Prostate gland (tissue), 2 donors: ENCODE measurements at regions not wholly inside any gene's neighbourhood (a gene's known extent, or its start where the extent isn't known, plus 50 kb on each side); places are given as distances from the start of the nearest gene placed in this dataset.

Experiments
- DNase-seq: peaks from one replicate; pipeline ENCODE4 v3.0.0-alpha.2; 2019; ENCODE audit warnings: low spot score
- H3K27ac ChIP-seq, 2 donors: fragments of 200-600 bp; sonication (generic); 2 replicates each; pipeline ENCODE4 v1.5.1; 2017 to 2019
- H3K27me3 ChIP-seq: fragments of 200-600 bp; sonication (generic); replicated peaks from 2 replicates; pipeline ENCODE4 v1.5.1; 2019; ENCODE audit not compliant: insufficient read depth
- H3K36me3 ChIP-seq, 2 donors: fragments of 200-600 bp; sonication (generic); 1 replicate in 1 of 2; 2 replicates in 1 of 2; pipeline versions ENCODE4 v1.5.1 to v1.8.1; 2017 to 2019
- H3K4me1 ChIP-seq: fragments of 200-600 bp; sonication (generic); replicated peaks from 2 replicates; pipeline ENCODE4 v1.5.1; 2019
- H3K4me3 ChIP-seq, 2 donors: fragments of 200-600 bp; sonication (generic); 2 replicates each; pipeline ENCODE4 v1.5.1; 2017 to 2019
- H3K9me3 ChIP-seq: fragments of 200-600 bp; sonication (generic); 2 replicates; pipeline ENCODE4 v1.5.1; 2017
- POLR2A ChIP-seq: fragments of 450-650 bp; IDR thresholded peaks from one replicate; pipeline ENCODE4 v1.6.1; 2016; ENCODE audit warnings: antibody characterized with exemption, mild to moderate bottlenecking
- POLR2AphosphoS5 ChIP-seq: sonication (generic); formaldehyde crosslinking; IDR thresholded peaks from one replicate; pipeline ENCODE4 v1.6.1; 2017; ENCODE audit warnings: antibody characterized with exemption
- WGBS: methylation state at CpG from one replicate; pipeline ENCODE4 v1.1.5; 2018; 5-methylcytosine and 5-hydroxymethylcytosine counted together
- intact Hi-C: fragments of 100-400 bp; cut with DNase I; formaldehyde crosslinking; loops from one replicate; pipeline ENCODE4 v1.14.2; 2022
- TF ChIP-seq, protein P1 (sequence below), 4 experiments: fragments of 200-600 bp in 2 of 4; fragments of 450-650 bp in 2 of 4; sonication (generic) in 2 of 4; IDR thresholded peaks; 1 replicate in 3 of 4; 2 replicates in 1 of 4; pipeline ENCODE4 v1.5.1; 2016 to 2019; ENCODE audit warnings: antibody characterized with exemption in 4 of 4, mild to moderate bottlenecking in 2 of 4, moderate library complexity in 2 of 4

DNA sequence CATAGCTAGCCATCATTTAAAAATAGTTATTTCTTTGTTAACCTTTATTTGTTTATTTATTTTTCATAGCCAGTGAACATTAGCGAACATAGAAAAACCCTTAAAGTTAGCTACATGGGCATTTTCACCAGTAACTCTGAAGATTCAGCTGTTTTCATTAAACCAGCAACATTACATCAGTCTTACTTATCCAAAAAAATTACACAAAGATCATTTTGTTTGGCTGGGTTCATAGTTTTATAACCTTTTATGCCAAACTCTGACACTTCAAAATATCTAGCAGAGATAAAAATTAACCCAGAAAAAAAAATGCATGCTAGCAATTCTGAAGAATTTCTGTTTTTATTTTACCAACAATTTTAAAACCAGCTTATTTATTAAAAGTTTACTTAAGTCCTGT is 784.1 kb downstream of the PCDH18 start:
- Histone ChIP-seq H3K9me3 (no peaks in the 10 kb centered on the region), H3K36me3 (no peaks in the 10 kb centered on the region), H3K27me3 (no peaks in the 10 kb centered on the region), H3K4me3 (no peak overlapping the region), H3K4me1 (no peaks in the 10 kb centered on the region), H3K27ac (no peak overlapping the region)
- 82% methylated on average over 1 of the region's 1 CpG for WGBS
- intact Hi-C loops = no loop called here
- no peak for DNase-seq
- TF ChIP-seq POLR2AphosphoS5 = no peak
- TF ChIP-seq, protein P1, sequence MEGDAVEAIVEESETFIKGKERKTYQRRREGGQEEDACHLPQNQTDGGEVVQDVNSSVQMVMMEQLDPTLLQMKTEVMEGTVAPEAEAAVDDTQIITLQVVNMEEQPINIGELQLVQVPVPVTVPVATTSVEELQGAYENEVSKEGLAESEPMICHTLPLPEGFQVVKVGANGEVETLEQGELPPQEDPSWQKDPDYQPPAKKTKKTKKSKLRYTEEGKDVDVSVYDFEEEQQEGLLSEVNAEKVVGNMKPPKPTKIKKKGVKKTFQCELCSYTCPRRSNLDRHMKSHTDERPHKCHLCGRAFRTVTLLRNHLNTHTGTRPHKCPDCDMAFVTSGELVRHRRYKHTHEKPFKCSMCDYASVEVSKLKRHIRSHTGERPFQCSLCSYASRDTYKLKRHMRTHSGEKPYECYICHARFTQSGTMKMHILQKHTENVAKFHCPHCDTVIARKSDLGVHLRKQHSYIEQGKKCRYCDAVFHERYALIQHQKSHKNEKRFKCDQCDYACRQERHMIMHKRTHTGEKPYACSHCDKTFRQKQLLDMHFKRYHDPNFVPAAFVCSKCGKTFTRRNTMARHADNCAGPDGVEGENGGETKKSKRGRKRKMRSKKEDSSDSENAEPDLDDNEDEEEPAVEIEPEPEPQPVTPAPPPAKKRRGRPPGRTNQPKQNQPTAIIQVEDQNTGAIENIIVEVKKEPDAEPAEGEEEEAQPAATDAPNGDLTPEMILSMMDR (IDR thresholded peaks at IDR 0.05) = no peak
- TF ChIP-seq POLR2A = no peak

DNA sequence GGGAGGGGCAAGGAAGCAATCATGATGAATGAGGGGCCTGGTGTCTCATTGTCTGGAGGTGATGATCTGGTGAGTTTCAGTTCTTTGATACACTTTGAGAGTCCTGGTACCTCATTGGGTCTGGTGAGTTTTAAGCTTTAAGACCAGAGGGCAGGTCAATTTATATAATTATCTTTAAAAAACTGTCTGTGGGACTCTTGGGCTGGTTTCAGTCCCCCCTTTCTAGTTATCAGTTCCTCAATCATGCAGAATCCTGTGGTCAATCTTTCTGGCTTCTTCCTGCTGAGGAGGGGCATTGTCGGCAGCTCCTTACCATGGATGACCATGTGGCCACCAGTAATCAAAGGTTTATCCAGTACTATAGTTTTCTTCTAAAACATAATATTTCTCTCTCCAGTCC is 789.1 kb downstream of the PCDH18 start:
- TF ChIP-seq POLR2A (no peak), POLR2AphosphoS5 (no peak)
- TF ChIP-seq, protein P1 (IDR thresholded peaks at IDR 0.05) = no peak

DNA sequence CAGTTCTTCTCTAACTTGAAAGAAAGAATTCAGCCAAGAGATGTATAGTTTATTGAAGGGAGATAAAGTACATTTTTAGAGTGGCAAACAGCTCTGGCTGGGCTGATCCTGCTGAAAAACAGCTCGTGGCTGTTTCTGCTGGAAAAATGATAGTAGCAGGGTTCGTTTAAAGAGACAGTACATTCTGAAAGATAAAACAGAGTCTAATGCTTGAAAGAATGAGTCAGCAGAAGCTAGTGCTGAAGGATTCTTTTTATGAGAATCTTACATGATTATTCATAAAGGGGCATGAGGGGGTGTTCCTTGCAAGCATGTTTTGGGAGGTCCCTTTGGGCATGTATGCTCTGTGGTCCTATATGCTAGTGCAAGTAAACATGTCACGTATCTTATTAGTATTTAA is 790.0 kb downstream of the PCDH18 start:
- intact Hi-C loops = no loop called here
- H3K4me1 ChIP-seq = no peaks in the 10 kb centered on the region
- H3K36me3 ChIP-seq = no peaks in the 10 kb centered on the region
- no peak overlapping the region for H3K27ac ChIP-seq
- no peak for TF ChIP-seq POLR2A
- TF ChIP-seq POLR2AphosphoS5 = no peak
- TF ChIP-seq, protein P1 (IDR thresholded peaks at IDR 0.05) = no peak
- 56% methylated on average over 3 of the region's 3 CpGs for WGBS
- no peaks in the 10 kb centered on the region for H3K27me3 ChIP-seq
- no peak overlapping the region for H3K4me3 ChIP-seq
- DNase-seq = no peak
- H3K9me3 ChIP-seq = no peaks in the 10 kb centered on the region

More for the DNA sequence above, 789.1 kb downstream of the PCDH18 start:
- Histone ChIP-seq H3K27me3 (no peaks in the 10 kb centered on the region), H3K27ac (no peak overlapping the region), H3K4me1 (no peaks in the 10 kb centered on the region), H3K4me3 (no peak overlapping the region), H3K36me3 (no peaks in the 10 kb centered on the region), H3K9me3 (no peaks in the 10 kb centered on the region)
- WGBS = 95% methylated on average over 1 of the region's 1 CpG
- intact Hi-C loops = no loop called here
- no peak for DNase-seq

DNA sequence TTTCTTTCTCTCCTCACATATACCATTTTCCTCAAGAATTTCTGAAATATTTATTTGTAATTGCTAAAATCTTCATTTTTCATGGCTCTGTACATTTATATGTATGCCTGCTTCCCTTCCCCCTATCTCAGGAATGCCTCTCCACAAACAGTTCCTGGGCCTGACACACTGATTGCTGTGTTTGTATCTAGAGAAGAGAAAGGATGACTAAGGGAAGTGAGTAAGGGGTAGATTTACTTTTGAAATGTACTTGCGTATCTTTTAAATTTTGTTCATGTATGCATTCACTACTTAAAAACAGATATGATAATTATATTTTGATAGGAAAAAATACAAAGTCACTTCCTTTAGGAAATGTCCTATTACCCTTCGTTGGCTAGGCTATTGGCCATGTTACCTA is 790.8 kb downstream of the PCDH18 start:
- Histone ChIP-seq H3K9me3 (no peaks in the 10 kb centered on the region), H3K4me1 (no peaks in the 10 kb centered on the region), H3K4me3 (no peak overlapping the region), H3K27ac (no peak overlapping the region), H3K36me3 (no peaks in the 10 kb centered on the region), H3K27me3 (no peaks in the 10 kb centered on the region)
- intact Hi-C loops = no loop called here
- no peak for TF ChIP-seq POLR2AphosphoS5
- 82% methylated on average over 2 of the region's 2 CpGs for WGBS
- no peak for DNase-seq

DNA sequence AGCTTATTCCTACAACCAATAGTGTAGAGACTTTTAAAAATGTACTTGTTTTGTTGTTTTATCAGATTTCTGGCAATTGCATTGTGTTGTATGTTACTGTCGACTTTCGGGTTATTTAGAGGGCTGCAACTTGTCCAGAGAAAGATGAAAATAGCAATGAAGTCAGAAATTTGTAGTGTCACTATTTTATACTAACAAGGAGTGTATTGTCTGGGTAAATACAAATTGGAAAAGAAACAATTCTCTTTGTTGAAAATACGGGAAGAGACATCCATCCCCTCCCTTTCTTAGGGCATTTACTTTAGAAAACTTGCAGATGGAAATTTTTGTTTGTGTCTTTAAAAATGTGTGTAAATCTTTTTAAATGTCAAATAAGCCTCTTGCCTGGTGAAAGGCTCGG is 792.0 kb downstream of the PCDH18 start:
- Histone ChIP-seq H3K4me1 (no peaks in the 10 kb centered on the region), H3K9me3 (no peaks in the 10 kb centered on the region), H3K27ac (no peak overlapping the region), H3K4me3 (no peak overlapping the region), H3K27me3 (no peaks in the 10 kb centered on the region), H3K36me3 (no peaks in the 10 kb centered on the region)
- TF ChIP-seq, protein P1 (IDR thresholded peaks at IDR 0.05) = no peak
- no peak for TF ChIP-seq POLR2AphosphoS5
- no peak for TF ChIP-seq POLR2A
- 67% methylated on average over 4 of the region's 4 CpGs for WGBS
- DNase-seq = no peak
- intact Hi-C loops = no loop called here
